Stimulated activated naive CD8-positive, alpha-beta T cell treated with anti-CD3 and anti-CD28 coated beads, Interleukin-15, amount 100 ng/mL, for 72 hours (primary cell): ENCODE measurements at regions not wholly inside any gene's neighbourhood (a gene's known extent, or its start where the extent isn't known, plus 50 kb on each side); places are given as distances from the start of the nearest gene placed in this dataset.
"Not testable (repeated sequence)": the region's sequence is repeated elsewhere in the genome, so short reads cannot be mapped to it uniquely, and the experiment has no call there.

Experiments used
- ATAC-seq: fragments of 150-1000 bp; cut with Tn5 transposase; 2 replicates; pipeline ENCODE4 v1.10.0; 2021; ENCODE audit warnings: mild to moderate bottlenecking, moderate library complexity
- DNase-seq, 2 donors: peaks; one replicate each; pipeline ENCODE4 v3.0.0; 2021 to 2022
- H3K27ac Mint-ChIP-seq, 2 donors: one replicate each; pipeline ENCODE4 v1.8.0; 2022; ENCODE audit warnings: mild to moderate bottlenecking in 2 of 2, mixed read lengths in 2 of 2, moderate library complexity in 2 of 2
- H3K27me3 Mint-ChIP-seq: one replicate; pipeline ENCODE4 v1.8.0; 2022; ENCODE audit warnings: mixed read lengths
- H3K4me1 Mint-ChIP-seq: one replicate; pipeline ENCODE4 v1.8.0; 2022; ENCODE audit warnings: mild to moderate bottlenecking, mixed read lengths
- H3K4me3 Mint-ChIP-seq, 2 donors: one replicate each; pipeline ENCODE4 v1.8.0; 2022; ENCODE audit warnings: mild to moderate bottlenecking in 2 of 2, mixed read lengths in 2 of 2, moderate library complexity in 1 of 2
- H3K9me3 Mint-ChIP-seq, 2 donors: one replicate each; pipeline ENCODE4 v1.8.0; 2022; ENCODE audit warnings: mixed read lengths in 2 of 2

DNA sequence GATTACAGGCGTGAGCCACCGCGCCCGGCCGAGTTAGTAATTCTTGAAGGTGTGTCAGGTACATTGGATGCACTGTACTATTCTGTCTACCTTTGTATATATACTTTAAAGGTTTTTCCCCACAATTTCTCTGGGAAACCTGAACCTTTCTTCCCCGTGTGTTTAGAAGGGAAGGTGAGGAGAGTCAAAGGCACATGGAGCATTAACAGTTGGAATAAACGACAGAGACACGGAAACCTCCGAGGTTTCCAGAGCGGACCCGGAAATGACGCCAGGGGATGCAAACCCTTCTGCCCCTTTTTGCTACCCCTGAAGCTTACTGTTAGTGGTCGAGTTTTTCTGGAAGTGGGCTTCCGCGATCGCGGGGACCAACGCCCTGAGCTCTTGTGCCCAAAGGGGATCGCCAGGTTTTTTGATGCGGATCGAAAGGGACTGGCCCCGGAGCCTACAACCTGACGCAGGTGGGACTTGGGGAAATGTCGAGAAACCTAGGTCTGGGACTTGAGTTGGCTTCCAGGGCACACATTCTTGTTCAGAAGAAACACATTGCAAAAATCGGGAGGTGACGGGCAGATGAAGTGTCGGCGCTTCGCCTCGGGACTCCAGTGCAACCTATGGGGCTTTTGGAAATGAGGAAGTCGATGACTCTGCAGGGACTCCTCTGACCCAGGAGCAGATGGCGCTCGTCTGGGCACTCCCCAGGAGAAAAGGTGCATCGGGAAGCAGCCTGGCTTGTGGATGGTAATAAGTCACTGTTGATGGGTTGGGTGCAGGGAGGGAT, 218.2 kb downstream of the OR2B2 start:
- peaks cover 9% of the 10 kb centered on the region for H3K27me3 Mint-ChIP-seq
- peak overlapping the region; percentile 93 to 95 for H3K27ac Mint-ChIP-seq
- peak overlapping the region; percentile 98 for H3K4me3 Mint-ChIP-seq
- ATAC-seq (peak; percentile 86), DNase-seq (peak in 1 of 2 donors; percentile 63)
- H3K9me3 Mint-ChIP-seq: peaks cover 0 to 5% of the 10 kb centered on the region in 2 donors
- H3K4me1 Mint-ChIP-seq: peaks cover 35% of the 10 kb centered on the region

DNA sequence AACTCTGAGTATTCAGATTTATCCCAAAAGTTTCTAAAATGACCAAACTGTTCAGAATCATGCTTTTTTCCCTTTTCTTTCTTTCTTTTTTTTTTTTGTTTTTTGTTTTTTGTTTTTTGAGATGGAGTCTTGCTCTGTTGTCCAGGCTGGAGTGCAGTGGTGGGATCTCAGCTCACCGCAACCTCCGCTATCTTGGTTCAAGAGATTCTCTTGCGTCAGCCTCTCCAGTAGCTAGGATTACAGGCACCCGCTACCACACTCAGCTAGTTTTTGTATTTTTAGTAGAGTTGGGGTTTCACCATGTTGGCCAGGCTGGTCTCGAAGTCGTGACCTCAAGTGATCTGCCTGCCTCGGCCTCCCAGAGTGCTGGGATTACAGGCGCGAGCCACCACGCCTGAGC, 219.2 kb upstream of the ZNF184 start:
- not testable (repeated sequence) for H3K27me3 Mint-ChIP-seq, H3K9me3 Mint-ChIP-seq, ATAC-seq, H3K4me3 Mint-ChIP-seq, DNase-seq, H3K27ac Mint-ChIP-seq
- peaks cover 46% of the 10 kb centered on the region for H3K4me1 Mint-ChIP-seq

DNA sequence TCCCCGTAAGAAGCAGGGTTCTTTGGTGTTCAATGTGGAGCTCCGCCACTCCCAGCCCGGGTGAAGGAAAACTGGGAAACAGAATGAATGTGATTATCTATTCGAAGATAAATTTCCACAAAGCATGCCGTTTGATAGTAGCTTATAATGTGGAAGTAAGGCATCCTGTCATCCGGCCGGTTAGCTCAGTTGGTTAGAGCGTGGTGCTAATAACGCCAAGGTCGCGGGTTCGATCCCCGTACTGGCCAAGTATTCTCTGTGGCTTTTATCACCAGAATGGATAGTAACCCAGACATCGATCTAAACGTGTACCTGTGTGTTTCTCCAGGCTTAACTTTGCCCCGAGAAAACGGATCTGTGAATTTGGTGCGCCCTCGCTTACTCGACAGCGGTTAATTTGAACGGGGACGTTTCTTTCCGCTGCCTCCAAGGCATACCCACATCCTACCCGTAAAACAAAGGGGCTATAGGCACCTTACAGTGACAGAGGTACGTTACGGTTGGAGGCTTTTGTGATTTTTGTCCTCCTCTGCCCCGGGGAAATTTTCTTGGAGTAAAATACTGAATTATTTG, 215.2 kb upstream of the ZNF184 start:
- ATAC-seq (peak; percentile 90), DNase-seq (peak; percentile 76 to 87)
- Mint-ChIP-seq H3K4me3 (peak overlapping the region; percentile 84 to 86), H3K4me1 (peaks cover 22% of the 10 kb centered on the region), H3K27me3 (peaks cover 10% of the 10 kb centered on the region), H3K9me3 (no peaks in the 10 kb centered on the region), H3K27ac (peak overlapping the region; percentile 80 to 99)

DNA sequence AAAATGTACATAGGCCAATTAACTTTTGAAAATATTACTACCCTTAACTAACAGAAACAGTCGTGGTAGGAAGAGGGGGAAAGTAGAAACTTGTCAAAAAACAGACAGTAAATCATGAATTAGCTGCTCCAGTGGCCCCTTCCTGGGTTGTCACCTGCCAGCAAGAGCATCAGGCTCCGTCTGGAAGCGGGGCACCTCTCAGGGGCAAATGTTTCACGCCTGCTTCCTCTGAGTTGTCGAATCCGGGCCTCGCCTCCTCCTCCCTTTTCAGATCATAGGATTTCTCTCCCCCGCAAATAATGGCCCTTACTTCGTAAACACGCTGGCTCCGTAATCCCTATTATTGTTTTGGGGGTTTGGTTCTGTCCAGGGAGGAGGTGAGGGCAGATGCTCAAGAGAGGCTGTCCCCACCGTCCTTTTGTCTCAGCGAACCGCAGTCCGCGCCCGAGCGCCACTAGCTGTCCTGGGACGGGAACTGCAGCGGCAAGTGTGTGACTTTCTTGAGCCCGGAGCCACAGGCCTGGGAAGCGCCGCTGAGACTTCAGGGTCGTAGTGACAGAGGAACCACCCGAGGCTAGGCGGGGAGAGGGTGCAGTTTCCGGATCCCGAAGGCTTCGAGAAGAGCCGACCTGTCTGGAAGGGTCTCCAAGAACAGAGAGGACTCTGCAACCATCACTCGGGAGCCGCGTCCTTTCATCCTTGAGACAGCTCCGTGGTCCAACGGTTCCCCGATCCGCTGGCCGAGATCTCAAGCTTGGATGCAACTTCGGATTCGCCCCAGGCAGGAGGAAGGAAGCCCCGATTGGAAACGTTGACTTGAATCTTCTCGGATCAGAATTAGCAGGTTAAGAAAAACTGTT, 214.5 kb upstream of the ZNF184 start:
- Mint-ChIP-seq H3K27me3 (peaks cover 17% of the 10 kb centered on the region), H3K4me3 (peak overlapping the region; percentile 84 to 86), H3K4me1 (peaks cover 22% of the 10 kb centered on the region), H3K9me3 (no peaks in the 10 kb centered on the region), H3K27ac (peak overlapping the region; percentile 80 to 99)
- peak; percentile 83 for ATAC-seq
- peak; percentile 81 to 88 for DNase-seq

DNA sequence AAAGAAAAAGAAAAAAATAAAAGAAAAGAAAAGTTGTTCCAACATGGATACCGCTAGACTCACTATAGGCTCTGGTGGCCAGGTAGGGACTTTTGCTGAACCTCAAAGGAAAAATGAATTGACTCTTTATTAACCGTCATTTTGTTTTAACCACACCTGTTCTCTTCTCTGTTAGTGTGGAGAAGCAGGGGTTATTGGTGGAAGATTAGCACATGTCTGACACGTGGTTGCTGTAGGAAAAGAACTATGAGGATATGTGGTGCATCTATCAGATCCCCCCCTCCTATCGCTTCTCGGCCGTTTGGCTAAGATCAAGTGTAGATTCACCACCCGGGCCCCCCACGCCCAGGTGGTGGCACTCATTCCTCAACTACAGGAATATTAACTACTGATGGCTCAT, 212.4 kb upstream of the ZNF184 start:
- peaks cover 37% of the 10 kb centered on the region for H3K4me1 Mint-ChIP-seq
- peaks cover 0 to 8% of the 10 kb centered on the region in 2 donors for H3K9me3 Mint-ChIP-seq
- ATAC-seq: no peak
- H3K4me3 Mint-ChIP-seq: no peak overlapping the region
- DNase-seq: no peak
- peaks cover 29% of the 10 kb centered on the region for H3K27me3 Mint-ChIP-seq
- peak overlapping the region in 1 of 2 donors; percentile 2 for H3K27ac Mint-ChIP-seq

DNA sequence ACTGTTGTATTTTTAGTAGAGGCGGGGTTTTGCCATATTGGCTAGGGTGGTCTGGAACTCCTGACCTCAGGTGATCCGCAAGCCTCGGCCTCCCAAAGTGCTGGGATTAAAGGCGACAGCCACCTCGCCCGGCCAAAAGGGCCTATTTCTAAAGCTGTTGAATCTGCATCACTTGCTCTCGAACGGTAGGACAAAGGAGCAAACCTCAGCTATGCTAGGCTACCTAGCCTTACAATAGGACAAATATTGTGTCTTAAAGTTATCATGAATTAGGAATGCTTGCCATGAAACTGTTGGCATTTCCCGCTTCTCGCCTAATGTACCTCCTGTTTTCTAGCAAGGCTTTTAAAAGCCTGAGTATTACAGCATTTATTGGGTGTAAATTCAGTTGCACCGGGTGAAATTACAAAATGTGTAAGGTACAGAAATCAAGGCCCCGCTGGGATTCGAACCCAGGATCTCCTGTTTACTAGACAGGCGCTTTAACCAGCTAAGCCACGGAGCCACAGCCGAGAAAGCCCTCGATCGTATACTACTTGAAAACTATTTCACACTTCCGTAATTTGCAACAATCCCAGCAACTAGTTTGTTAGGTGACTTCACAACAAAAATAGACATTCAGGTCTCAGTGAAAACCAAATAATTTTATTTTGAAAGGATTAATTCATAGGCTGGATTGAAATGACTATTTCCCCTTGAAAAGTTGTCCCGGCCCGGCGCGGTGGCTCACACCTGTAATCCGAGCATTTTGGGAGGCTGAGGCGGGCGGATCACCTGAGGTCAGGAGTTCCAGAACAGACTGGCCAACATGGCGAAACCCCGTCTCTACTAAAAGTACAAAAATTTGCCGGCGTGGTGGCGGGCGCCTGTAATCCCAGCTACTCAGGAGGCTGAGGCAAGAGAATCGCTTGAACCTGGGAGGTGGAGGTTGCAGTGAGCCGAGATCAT, 211.6 kb upstream of the ZNF184 start:
- Mint-ChIP-seq H3K9me3 (peaks cover 0 to 8% of the 10 kb centered on the region in 2 donors), H3K27ac (peak overlapping the region; percentile 72 to 96), H3K4me1 (peaks cover 45% of the 10 kb centered on the region), H3K4me3 (no peak overlapping the region), H3K27me3 (peaks cover 37% of the 10 kb centered on the region)
- ATAC-seq (peak; percentile 38), DNase-seq (peak; percentile 50 to 72)

DNA sequence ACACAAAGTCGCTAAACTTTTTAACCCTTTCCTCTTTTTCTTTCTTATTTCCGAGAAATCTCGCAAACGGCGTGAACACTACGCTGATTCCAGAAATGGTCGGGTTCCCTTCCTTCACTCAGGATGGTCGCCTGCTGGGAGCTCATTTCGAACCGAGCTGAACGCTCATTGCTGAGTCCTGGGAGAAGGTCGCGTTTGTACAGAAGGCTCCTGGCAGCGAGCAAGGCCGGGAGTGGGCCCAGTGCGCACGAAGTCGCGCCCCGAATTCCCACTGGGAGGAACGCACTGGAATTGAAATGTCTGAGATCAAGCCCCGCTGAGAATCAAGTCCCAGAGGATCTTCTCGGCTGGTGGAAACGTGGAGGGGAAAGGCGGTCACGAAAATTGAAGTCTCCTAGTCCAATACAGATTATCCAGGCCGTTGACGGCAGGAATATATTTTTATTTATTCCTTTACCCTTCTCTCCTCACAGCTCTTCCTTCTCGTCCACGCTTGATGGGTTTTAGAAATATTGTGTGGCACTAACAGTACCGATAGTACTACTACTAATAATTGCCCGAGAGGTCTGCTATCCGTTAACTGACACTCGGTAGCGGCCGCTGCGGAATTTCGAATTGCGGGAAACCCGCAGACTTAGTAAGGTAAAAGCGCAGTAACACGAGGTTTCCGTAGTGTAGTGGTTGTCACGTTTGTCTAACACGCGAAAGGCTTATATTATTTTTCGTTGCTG, 207.2 kb upstream of the ZNF184 start:
- DNase-seq: no peak
- Mint-ChIP-seq H3K9me3 (peaks cover 0 to 8% of the 10 kb centered on the region in 2 donors), H3K4me3 (peak overlapping the region; percentile 63 to 67), H3K4me1 (peaks cover 27% of the 10 kb centered on the region), H3K27ac (peak overlapping the region in 1 of 2 donors; percentile 71), H3K27me3 (peaks cover 78% of the 10 kb centered on the region)
- no peak for ATAC-seq

DNA sequence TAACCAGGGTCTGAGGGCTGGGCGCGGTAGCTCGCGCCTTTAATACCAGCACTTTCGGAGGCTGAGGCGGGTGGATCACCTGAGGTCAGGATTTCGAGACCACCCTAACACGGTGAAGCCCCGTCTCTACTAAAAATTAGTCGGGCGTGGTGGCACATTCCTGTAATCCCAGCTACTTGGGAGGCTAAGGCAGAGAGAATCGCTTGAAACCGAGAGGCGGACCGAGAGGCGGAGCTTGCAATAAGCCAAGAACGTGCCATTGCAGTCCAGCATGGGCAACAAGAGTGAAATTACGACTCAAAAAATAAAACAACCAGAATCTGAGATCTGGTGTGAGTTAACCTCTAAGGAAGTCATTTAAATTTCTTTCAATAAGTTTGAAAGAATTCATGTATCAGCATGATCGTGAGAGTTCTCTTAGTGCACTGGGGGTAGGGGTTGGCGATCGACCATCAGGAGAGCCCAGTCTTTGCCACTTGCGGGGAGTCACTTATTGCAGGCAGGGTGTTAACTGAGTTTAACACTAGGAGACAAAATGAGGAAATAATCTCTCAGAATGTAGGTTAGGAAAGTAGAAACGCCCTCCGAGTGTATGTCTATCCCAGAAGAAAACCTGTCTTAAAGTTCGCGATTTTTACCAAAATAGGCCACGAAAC, 206.5 kb upstream of the ZNF184 start:
- no peak overlapping the region for H3K27ac Mint-ChIP-seq
- H3K4me1 Mint-ChIP-seq: peaks cover 27% of the 10 kb centered on the region
- ATAC-seq: no peak
- H3K27me3 Mint-ChIP-seq: peaks cover 84% of the 10 kb centered on the region
- H3K4me3 Mint-ChIP-seq: peak overlapping the region; percentile 63 to 67
- DNase-seq: no peak
- H3K9me3 Mint-ChIP-seq: peaks cover 0 to 8% of the 10 kb centered on the region in 2 donors

DNA sequence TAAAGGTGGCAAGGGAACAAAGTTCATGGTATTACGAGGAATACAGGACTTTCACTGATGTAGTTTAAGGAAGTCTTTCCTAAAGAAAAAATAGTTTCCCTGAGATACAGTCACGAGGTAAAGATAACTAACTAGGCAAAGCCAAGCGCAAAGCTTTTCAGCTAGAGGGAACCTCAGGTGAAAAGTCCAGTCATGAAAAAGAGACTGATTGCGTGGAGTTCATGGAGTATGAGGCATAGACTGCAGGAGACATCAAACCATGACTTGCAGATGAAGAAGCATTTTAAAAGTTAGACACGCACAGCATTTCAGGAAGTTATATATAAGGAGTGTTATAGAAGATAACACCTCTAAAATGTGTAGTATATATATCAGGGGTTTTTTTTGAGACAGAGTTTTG, 205.6 kb upstream of the ZNF184 start:
- no peak for ATAC-seq
- no peak for DNase-seq
- H3K9me3 Mint-ChIP-seq: peaks cover 2 to 11% of the 10 kb centered on the region in 2 donors

DNA sequence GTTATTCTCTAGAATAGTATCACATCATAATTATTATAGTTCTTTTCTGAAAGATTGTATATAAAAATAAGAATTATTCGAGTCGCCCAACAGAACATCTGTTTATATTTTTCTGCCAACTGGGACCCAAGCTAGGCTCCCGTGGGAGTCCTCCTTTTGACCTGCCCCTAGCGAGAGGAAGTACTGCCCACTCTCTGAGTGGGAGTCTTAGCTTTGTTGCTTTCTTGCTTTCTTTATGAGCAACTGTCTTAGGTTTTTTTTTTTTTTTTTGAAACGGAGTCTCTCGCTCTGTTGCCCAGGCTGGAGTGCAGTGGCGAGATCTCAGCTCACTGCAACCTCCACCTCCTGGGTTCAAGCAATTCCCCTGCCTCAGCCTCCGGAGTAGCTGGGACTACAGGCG, 202.0 kb upstream of the ZNF184 start:
- H3K9me3 Mint-ChIP-seq: peaks cover 5 to 9% of the 10 kb centered on the region in 2 donors
- no peak for ATAC-seq

More for the DNA sequence above, 205.6 kb upstream of the ZNF184 start:
- Mint-ChIP-seq H3K4me3 (no peak overlapping the region), H3K27ac (no peak overlapping the region), H3K27me3 (peaks cover 94% of the 10 kb centered on the region), H3K4me1 (peaks cover 28% of the 10 kb centered on the region)

DNA sequence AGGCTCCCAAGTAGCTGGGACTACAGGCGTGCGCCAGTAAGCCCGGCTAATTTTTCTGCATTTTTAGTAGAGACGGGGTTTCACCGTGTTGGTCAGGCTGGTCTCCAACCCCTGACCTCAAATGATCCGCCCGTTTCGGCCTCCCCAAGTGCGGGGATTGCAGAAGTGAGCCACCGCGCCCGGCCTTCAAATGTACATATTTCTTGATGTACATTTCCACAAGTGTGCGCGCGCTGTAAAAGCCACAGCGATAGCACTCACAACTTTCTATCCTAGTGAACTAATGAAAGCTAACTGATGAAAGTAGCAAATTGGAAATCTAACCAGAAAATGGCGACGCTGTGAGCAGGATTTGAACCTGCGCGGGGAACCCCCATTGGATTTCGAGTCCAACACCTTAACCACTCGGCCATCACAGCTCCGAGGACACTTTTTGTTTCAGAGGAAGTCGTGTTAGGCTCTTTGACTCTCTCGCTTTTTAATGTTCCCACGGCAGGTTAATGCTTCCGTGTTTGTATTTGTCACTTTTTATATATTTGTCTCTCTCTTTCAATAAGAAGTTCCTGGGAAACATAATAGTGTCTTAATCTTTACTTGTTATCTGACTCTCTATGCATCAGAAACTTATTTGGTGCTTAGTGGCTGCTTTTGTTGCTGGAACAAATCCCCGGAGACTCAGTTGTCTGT, 199.4 kb upstream of the ZNF184 start:
- Mint-ChIP-seq H3K27ac (peak overlapping the region; percentile 21 to 84), H3K27me3 (peaks cover 94% of the 10 kb centered on the region), H3K4me1 (peaks cover 53% of the 10 kb centered on the region), H3K9me3 (peaks cover 5 to 9% of the 10 kb centered on the region in 2 donors), H3K4me3 (peak overlapping the region; percentile 77 to 80)
- ATAC-seq (peak; percentile 86), DNase-seq (peak; percentile 46 to 81)

More for the DNA sequence above, 202.0 kb upstream of the ZNF184 start:
- H3K4me3 Mint-ChIP-seq: no peak overlapping the region
- peaks cover 37% of the 10 kb centered on the region for H3K4me1 Mint-ChIP-seq
- H3K27ac Mint-ChIP-seq: no peak overlapping the region
- no peak for DNase-seq
- H3K27me3 Mint-ChIP-seq: peaks cover 91% of the 10 kb centered on the region

DNA sequence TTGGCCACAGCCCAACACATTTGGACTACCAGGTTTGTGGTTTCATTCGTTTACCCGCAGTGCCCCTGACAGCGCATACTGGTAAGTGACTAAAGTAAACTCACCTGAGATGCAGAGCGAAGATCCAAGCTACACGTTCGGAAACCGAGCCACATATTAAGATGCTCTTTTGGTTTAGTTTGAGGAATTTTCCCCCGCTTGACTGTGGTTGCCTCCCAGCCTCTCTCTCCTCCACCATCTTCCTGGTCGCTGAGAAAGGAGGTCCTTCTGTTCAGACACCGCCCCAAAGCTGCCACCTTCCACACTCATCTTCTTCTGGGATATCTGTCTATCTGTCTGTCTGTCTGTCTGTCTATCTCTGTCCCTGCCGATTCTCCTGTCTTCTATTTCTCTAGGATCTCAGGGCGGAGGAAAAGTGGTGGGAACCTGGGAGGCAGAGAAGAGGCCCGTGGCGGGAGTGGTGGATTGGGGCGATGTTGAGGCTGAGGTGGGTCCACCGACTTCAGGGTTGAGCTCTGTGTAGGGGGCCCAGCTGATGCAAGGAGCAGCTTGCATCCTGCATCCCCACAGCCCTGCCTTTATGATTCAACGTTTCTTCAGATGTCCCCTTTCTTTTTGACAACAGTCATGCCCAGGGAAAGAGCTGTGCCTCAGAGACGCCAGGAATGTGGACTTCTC, 196.9 kb upstream of the ZNF184 start:
- Mint-ChIP-seq H3K9me3 (peaks cover 5 to 9% of the 10 kb centered on the region in 2 donors), H3K27me3 (peaks cover 94% of the 10 kb centered on the region), H3K4me1 (peaks cover 53% of the 10 kb centered on the region), H3K27ac (no peak overlapping the region), H3K4me3 (peak overlapping the region; percentile 72 to 79)
- no peak for ATAC-seq
- peak in 1 of 2 donors; percentile 33 for DNase-seq

DNA sequence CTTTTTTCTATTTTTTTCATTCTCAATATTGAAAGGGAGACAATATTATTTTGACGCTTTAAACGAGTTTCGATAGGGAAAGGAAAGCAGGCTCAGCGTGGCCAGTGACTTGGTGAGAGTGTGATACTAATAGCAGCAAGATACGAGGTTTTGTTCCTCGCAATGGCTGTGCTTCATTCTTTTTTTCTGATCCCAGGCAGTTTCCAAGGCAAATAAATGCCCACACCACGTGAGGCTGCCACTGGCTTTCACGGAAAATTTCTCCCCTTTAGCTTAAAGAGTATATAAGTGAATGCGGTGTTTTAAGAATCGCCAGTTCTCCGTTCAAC, 196.4 kb upstream of the ZNF184 start:
- Mint-ChIP-seq H3K9me3 (peaks cover 5 to 9% of the 10 kb centered on the region in 2 donors), H3K27me3 (peaks cover 92% of the 10 kb centered on the region), H3K4me1 (peaks cover 53% of the 10 kb centered on the region), H3K4me3 (peak overlapping the region; percentile 72 to 79), H3K27ac (no peak overlapping the region)
- ATAC-seq: no peak
- DNase-seq: no peak
